Peyer's patch (tissue), 4 donors: ENCODE measurements at regions not wholly inside any gene's neighbourhood (a gene's known extent, or its start where the extent isn't known, plus 50 kb on each side); places are given as distances from the start of the nearest gene placed in this dataset.

Source experiments
- CTCF ChIP-seq, 6 experiments: fragments of 450-650 bp in 4 of 6; fragments of 200-600 bp in 2 of 6; sonication (generic) in 1 of 6; IDR thresholded peaks; one replicate each; pipeline ENCODE4 v1.5.1; 2017 to 2019; ENCODE audit warnings: antibody characterized with exemption in 6 of 6, mild to moderate bottlenecking in 3 of 6, moderate library complexity in 1 of 6
- POLR2A ChIP-seq, 2 donors: fragments of 450-650 bp; IDR thresholded peaks; one replicate each; pipeline ENCODE4 v1.5.1; 2017; ENCODE audit warnings: antibody characterized with exemption in 2 of 2, mild to moderate bottlenecking in 2 of 2, moderate library complexity in 2 of 2

- no peak for TF ChIP-seq CTCF (IDR thresholded peaks at IDR 0.05)
- no peak for TF ChIP-seq POLR2A (IDR thresholded peaks at IDR 0.05)
These were observed 295.6 kb downstream of the CASP12 start for GRCh38 chr11:104602643-104603042.
